ENCODE measurements at regions not wholly inside any gene's neighbourhood (a gene's known extent, or its start where the extent isn't known, plus 50 kb on each side); places are given as distances from the start of the nearest gene placed in this dataset.
"Not testable (repeated sequence)": the region's sequence is repeated elsewhere in the genome, so short reads cannot be mapped to it uniquely, and the experiment has no call there.

DNA sequence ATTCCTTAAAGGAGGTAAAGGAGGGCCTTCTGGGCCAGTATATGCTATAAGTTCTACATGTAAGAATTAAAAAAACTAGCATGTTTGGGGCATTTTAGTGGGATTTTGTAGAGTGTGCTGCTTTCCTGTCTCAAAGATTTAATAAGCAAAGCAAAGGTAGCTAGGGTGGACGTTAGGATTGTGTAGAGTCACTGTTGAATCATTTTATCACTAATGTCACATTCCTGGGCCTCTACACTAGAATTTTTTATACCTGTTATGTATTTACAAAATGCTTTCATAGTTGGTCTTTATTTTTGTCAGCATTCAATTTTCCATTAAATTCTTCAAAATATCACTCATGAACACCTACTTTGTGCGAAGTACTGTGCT lies 139.4 kb upstream of the PHYHIPL start:
- H3K4me3 ChIP-seq, result no peak overlapping the region
- 81 to 85% methylated on average over 2 of the region's 2 CpGs for WGBS, 2 donors

DNA sequence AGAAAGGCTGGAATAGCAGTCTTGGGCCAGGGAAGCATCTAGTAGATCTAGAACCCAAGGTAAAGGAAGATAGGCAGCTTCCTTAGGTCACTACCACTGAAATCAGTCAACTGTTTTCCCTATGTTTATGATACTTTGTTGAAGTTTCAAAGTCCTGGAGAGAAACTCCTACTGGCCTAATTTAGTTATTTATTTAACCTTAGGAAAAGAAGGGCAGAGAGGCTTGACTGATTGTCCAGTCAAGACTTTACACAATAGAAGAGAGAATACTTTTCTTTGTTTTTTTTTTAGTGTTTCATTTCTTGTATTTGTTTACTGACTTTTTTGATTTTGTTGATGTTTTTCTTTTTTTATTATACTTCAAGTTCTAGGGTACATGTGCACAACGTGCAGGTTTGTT lies 138.9 kb upstream of the PHYHIPL start:
- Histone ChIP-seq H3K4me3 (no peak overlapping the region), H3K9me3 (no peaks in the 10 kb centered on the region), H3K36me3 (no peaks in the 10 kb centered on the region), H3K4me1 (no peaks in the 10 kb centered on the region), H3K27ac (no peak overlapping the region), H3K27me3 (no peaks in the 10 kb centered on the region)
- intact Hi-C loops (cut with DNase I), result no loop called here
- no peak for DNase-seq
- TF ChIP-seq, protein P1, sequence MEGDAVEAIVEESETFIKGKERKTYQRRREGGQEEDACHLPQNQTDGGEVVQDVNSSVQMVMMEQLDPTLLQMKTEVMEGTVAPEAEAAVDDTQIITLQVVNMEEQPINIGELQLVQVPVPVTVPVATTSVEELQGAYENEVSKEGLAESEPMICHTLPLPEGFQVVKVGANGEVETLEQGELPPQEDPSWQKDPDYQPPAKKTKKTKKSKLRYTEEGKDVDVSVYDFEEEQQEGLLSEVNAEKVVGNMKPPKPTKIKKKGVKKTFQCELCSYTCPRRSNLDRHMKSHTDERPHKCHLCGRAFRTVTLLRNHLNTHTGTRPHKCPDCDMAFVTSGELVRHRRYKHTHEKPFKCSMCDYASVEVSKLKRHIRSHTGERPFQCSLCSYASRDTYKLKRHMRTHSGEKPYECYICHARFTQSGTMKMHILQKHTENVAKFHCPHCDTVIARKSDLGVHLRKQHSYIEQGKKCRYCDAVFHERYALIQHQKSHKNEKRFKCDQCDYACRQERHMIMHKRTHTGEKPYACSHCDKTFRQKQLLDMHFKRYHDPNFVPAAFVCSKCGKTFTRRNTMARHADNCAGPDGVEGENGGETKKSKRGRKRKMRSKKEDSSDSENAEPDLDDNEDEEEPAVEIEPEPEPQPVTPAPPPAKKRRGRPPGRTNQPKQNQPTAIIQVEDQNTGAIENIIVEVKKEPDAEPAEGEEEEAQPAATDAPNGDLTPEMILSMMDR (IDR thresholded peaks at IDR 0.05), result no peak
- TF ChIP-seq POLR2A (IDR thresholded peaks at IDR 0.05), result no peak
- TF ChIP-seq EP300 (IDR thresholded peaks at IDR 0.05), result no peak
- no peak for TF ChIP-seq POLR2AphosphoS5 (IDR thresholded peaks at IDR 0.05)
- 37 to 73% methylated on average over 1 of the region's 1 CpG for WGBS, 2 donors

More for the DNA sequence above, 139.4 kb upstream of the PHYHIPL start:
- TF ChIP-seq, protein P1 (IDR thresholded peaks at IDR 0.05), result no peak
- no peak for TF ChIP-seq POLR2A (IDR thresholded peaks at IDR 0.05)
- TF ChIP-seq EP300 (IDR thresholded peaks at IDR 0.05), result no peak
- TF ChIP-seq POLR2AphosphoS5 (IDR thresholded peaks at IDR 0.05), result no peak
- H3K9me3 ChIP-seq, result no peaks in the 10 kb centered on the region
- DNase-seq, result no peak
- no peak overlapping the region for H3K27ac ChIP-seq
- intact Hi-C loops (cut with DNase I), result no loop called here
- H3K4me1 ChIP-seq, result no peaks in the 10 kb centered on the region
- no peaks in the 10 kb centered on the region for H3K27me3 ChIP-seq
- no peaks in the 10 kb centered on the region for H3K36me3 ChIP-seq

DNA sequence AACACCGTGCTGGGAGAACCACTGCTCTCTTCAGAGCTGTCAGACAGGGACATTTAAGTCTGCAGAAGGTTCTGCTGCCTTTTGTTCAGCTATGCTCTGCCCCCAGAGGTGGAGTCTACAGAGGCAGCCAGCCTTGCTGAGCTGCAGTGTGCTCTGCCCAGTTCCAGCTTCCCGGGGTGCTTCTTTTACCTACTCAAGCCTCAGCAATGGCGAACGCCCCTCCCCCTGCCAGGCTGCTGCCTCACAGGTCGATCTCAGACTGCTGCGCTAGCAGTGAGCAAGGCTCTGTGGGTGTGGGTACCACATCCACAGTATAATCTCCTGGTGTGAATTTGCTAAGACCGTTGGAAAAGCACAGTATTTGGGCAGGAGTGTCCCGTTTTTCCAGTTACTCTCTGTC lies 133.1 kb upstream of the PHYHIPL start:
- DNase-seq; H3K9me3 ChIP-seq; H3K36me3 ChIP-seq; intact Hi-C loops (cut with DNase I); H3K4me3 ChIP-seq; H3K27ac ChIP-seq; H3K27me3 ChIP-seq; H3K4me1 ChIP-seq: not testable (repeated sequence)
- 72 to 84% methylated on average over 8 of the region's 8 CpGs for WGBS, 2 donors

DNA sequence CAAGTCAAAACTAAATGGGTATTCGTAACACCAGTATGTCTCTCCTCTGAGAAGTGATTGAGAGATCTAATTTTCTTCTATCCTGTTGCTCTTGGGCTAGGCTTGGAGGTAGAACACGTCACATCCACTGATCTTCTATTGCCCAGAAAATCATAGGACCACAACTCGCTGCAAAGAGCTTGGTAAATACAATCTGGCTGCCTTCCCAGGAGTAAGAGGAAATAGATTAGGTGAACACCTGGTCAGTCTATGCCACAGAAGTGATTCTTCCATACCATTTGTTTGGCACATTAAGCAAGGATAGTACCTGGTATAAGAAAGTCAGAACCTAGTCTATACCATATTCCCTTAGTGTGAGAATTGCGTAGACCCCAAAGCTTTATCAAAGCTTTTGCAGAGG lies 129.3 kb upstream of the PHYHIPL start:
- H3K4me1 ChIP-seq, result no peaks in the 10 kb centered on the region
- intact Hi-C loops (cut with DNase I), result no loop called here
- WGBS, 2 donors, result 25 to 56% methylated on average over 4 of the region's 4 CpGs
- no peak for DNase-seq
- H3K36me3 ChIP-seq, result no peaks in the 10 kb centered on the region
- TF ChIP-seq POLR2A (IDR thresholded peaks at IDR 0.05), result no peak
- TF ChIP-seq, protein P1 (IDR thresholded peaks at IDR 0.05), result no peak
- no peak overlapping the region for H3K4me3 ChIP-seq
- no peak overlapping the region for H3K27ac ChIP-seq
- no peaks in the 10 kb centered on the region for H3K27me3 ChIP-seq
- H3K9me3 ChIP-seq, result no peaks in the 10 kb centered on the region

DNA sequence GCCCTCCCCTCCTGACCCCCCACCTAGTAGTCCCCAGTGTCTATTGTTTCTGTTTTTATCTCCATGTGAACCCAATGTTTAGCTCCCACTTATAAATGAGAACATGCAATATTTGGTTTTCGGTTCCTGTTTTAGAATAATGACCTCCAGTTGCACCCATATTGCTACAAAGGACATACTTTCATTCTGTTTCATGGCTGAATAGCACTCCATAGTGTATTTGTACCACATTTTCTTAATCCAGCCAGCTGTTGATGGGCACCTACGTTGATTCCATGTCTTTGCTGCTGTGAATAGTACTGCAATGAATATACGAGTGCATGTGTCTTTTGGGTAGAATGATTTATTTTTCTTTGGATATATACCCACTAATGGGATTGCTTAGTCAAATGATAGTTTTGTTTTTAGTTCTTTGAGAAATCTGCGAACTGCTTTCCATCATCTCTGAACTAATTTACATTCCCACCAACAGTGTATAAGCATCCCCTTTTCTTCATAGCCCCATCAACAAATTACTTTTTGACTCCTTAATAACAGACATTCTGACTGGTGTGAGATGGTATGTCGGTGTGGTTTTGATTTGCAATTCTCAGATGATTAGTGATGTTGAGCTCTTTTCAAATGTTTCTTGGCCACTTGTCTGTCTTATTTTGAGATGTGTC lies 128.4 kb upstream of the PHYHIPL start:
- 84 to 85% methylated on average over 5 of the region's 5 CpGs for WGBS, 2 donors
- Histone ChIP-seq H3K4me1 (no peaks in the 10 kb centered on the region), H3K27ac (no peak overlapping the region), H3K27me3 (no peaks in the 10 kb centered on the region), H3K36me3 (no peaks in the 10 kb centered on the region), H3K4me3 (no peak overlapping the region), H3K9me3 (no peaks in the 10 kb centered on the region)
- TF ChIP-seq, protein P1 (IDR thresholded peaks at IDR 0.05), result no peak
- TF ChIP-seq POLR2AphosphoS5 (IDR thresholded peaks at IDR 0.05) (no peak), POLR2A (IDR thresholded peaks at IDR 0.05) (no peak), EP300 (IDR thresholded peaks at IDR 0.05) (no peak)
- no peak for DNase-seq
- intact Hi-C loops (cut with DNase I), result no loop called here

DNA sequence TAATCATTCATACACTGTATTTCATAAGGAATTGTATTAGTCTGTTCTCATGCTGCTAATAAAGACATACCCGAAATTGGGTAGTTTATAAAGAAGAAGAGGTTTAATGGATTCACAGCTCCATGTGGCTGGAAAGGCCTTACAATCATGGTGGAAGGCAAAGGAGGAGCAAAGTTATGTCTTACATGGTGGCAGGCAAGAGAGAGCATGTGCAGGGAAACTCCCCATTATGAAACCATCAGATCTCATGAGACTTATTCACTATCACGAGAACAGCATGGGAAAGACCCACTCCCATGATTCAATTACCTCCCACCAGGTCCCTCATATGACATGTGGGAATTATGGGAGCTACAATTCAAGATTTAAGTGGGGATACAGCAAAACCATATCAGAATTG lies 122.9 kb upstream of the PHYHIPL start:
- 83 to 88% methylated on average over 2 of the region's 2 CpGs for WGBS, 2 donors
- DNase-seq; H3K4me1 ChIP-seq; H3K36me3 ChIP-seq; H3K27me3 ChIP-seq; intact Hi-C loops (cut with DNase I); H3K9me3 ChIP-seq; H3K4me3 ChIP-seq; H3K27ac ChIP-seq: not testable (repeated sequence)

Data from sigmoid colon (tissue), 6 donors.